GM23248 (cell line): ENCODE measurements at regions not wholly inside any gene's neighbourhood (a gene's known extent, or its start where the extent isn't known, plus 50 kb on each side); places are given as distances from the start of the nearest gene placed in this dataset.

Experiments
- DNase-seq: peaks from one replicate; pipeline ENCODE4 v3.0.0-alpha.2; 2015
- H2AFZ ChIP-seq: fragments of 200-600 bp; sonication (generic); 2 replicates; pipeline ENCODE4 v1.6.1; 2016; ENCODE audit warnings: antibody characterized with exemption
- H3F3A ChIP-seq: fragments of 200-600 bp; sonication (generic); 2 replicates; pipeline ENCODE4 v1.6.1; 2016; ENCODE audit warnings: mild to moderate bottlenecking, antibody characterized with exemption, mixed run types; ENCODE audit not compliant: insufficient read depth
- H3K27ac ChIP-seq: fragments of 200-600 bp; sonication (generic); 2 replicates; pipeline ENCODE4 v1.5.1; 2016; ENCODE audit warnings: mild to moderate bottlenecking
- H3K27me3 ChIP-seq: fragments of 200-600 bp; sonication (generic); replicated peaks from 2 replicates; pipeline ENCODE4 v1.6.1; 2016; ENCODE audit warnings: mild to moderate bottlenecking; ENCODE audit not compliant: insufficient read depth
- H3K36me3 ChIP-seq: fragments of 200-600 bp; sonication (generic); 2 replicates; pipeline ENCODE4 v1.6.1; 2016; ENCODE audit warnings: low read depth, mild to moderate bottlenecking
- H3K4me1 ChIP-seq: fragments of 200-600 bp; sonication (generic); 2 replicates; pipeline ENCODE4 v1.6.1; 2016; ENCODE audit warnings: mild to moderate bottlenecking; ENCODE audit not compliant: insufficient read depth
- H3K4me2 ChIP-seq: fragments of 200-600 bp; sonication (generic); one replicate; pipeline ENCODE4 v1.6.1; 2016; ENCODE audit warnings: mild to moderate bottlenecking; ENCODE audit not compliant: unreplicated experiment
- H3K4me3 ChIP-seq: fragments of 200-600 bp; sonication (generic); 2 replicates; pipeline ENCODE4 v1.5.1; 2016; ENCODE audit warnings: mild to moderate bottlenecking
- H3K79me2 ChIP-seq: fragments of 200-600 bp; sonication (generic); 2 replicates; pipeline ENCODE4 v1.6.1; 2016; ENCODE audit warnings: mild to moderate bottlenecking; ENCODE audit not compliant: insufficient read depth
- H3K9ac ChIP-seq: fragments of 200-600 bp; sonication (generic); 2 replicates; pipeline ENCODE4 v1.6.1; 2016; ENCODE audit warnings: mild to moderate bottlenecking
- H3K9me2 ChIP-seq: fragments of 200-600 bp; sonication (generic); 2 replicates; pipeline ENCODE4 v1.6.1; 2016; ENCODE audit warnings: mixed run types, mild to moderate bottlenecking, moderate library complexity; ENCODE audit not compliant: insufficient read depth
- H3K9me3 ChIP-seq: fragments of 200-600 bp; sonication (generic); one replicate; pipeline ENCODE4 v1.6.1; 2017; ENCODE audit warnings: low read depth
- H4K20me1 ChIP-seq: fragments of 200-600 bp; sonication (generic); 2 replicates; pipeline ENCODE4 v1.6.0; 2016; ENCODE audit not compliant: insufficient read depth
- EZH2 ChIP-seq: fragments of 200-600 bp; sonication (generic); IDR thresholded peaks from 2 replicates; pipeline ENCODE4 v1.6.1; 2018; ENCODE audit warnings: antibody characterized with exemption, mild to moderate bottlenecking; ENCODE audit not compliant: insufficient read depth, poor library complexity, severe bottlenecking
- EZH2phosphoT487 ChIP-seq: fragments of 200-600 bp; sonication (generic); IDR thresholded peaks from 2 replicates; pipeline ENCODE4 v1.6.1; 2018; ENCODE audit warnings: antibody characterized with exemption, moderate library complexity, mild to moderate bottlenecking, low read depth; ENCODE audit not compliant: insufficient read depth
- WGBS, 2 experiments: methylation state at CpG; one replicate each; pipeline ENCODE4 v1.1.6; 2015 to 2017; ENCODE audit warnings: low lambda C conversion rate in 2 of 2, low coverage in 1 of 2; ENCODE audit errors: missing lambda C conversion rate in 2 of 2; 5-methylcytosine and 5-hydroxymethylcytosine counted together
- in situ Hi-C: fragments of 300-500 bp; cut with MboI; formaldehyde crosslinking; loops from 2 replicates; pipeline ENCODE4 v1.15.0; 2020

DNA sequence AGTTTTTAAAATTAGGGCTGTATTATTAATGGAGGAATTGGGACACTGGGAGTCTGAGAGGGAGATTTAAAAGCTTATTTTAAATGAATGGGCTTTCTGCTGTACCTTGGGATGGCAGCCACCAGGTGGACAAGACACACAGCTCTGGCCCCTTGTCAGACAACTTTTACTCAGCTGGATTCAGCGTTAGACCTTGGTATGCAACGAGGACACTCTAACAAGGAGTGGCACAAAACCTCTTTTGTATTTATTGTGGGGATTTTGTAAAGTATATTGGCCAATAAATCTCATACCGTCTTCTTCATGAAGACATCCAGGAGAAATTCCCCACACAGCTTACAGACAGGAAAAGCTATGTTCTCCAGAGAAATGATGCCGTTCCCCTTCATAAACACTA is 105.7 kb downstream of the LCA5 start:
- DNase-seq = no peak
- Histone ChIP-seq H3K9ac (no peak overlapping the region), H2AFZ (no peak overlapping the region), H3K79me2 (no peaks in the 10 kb centered on the region), H3K4me1 (no peaks in the 10 kb centered on the region), H3K4me3 (no peak overlapping the region), H3F3A (no peaks in the 10 kb centered on the region), H3K36me3 (no peaks in the 10 kb centered on the region), H3K9me2 (no peaks in the 10 kb centered on the region), H4K20me1 (no peaks in the 10 kb centered on the region), H3K4me2 (no peak overlapping the region), H3K9me3 (no peaks in the 10 kb centered on the region), H3K27ac (no peak overlapping the region), H3K27me3 (no peaks in the 10 kb centered on the region)
- in situ Hi-C loops = no loop called here
- TF ChIP-seq EZH2 (no peak), EZH2phosphoT487 (no peak)
- 32 to 43% methylated on average over 4 of the region's 4 CpGs for WGBS, 2 experiments

GRCh38 chr6:79430913-79431536 is 106.2 kb downstream of the LCA5 start:
- TF ChIP-seq EZH2phosphoT487 = no peak
- TF ChIP-seq EZH2 = no peak
- in situ Hi-C loops = no loop called here
- H3K79me2 ChIP-seq = no peaks in the 10 kb centered on the region
- H3K4me3 ChIP-seq = no peak overlapping the region
- H3K4me1 ChIP-seq = no peaks in the 10 kb centered on the region
- no peaks in the 10 kb centered on the region for H3K9me3 ChIP-seq
- no peaks in the 10 kb centered on the region for H4K20me1 ChIP-seq
- H3K4me2 ChIP-seq = no peak overlapping the region
- no peaks in the 10 kb centered on the region for H3K9me2 ChIP-seq
- H3F3A ChIP-seq = no peaks in the 10 kb centered on the region
- H3K36me3 ChIP-seq = no peaks in the 10 kb centered on the region
- DNase-seq = no peak
- no peak overlapping the region for H2AFZ ChIP-seq
- 81 to 83% methylated on average over 13 of the region's 13 CpGs for WGBS, 2 experiments
- no peaks in the 10 kb centered on the region for H3K27me3 ChIP-seq
- no peak overlapping the region for H3K27ac ChIP-seq
- H3K9ac ChIP-seq = no peak overlapping the region

DNA sequence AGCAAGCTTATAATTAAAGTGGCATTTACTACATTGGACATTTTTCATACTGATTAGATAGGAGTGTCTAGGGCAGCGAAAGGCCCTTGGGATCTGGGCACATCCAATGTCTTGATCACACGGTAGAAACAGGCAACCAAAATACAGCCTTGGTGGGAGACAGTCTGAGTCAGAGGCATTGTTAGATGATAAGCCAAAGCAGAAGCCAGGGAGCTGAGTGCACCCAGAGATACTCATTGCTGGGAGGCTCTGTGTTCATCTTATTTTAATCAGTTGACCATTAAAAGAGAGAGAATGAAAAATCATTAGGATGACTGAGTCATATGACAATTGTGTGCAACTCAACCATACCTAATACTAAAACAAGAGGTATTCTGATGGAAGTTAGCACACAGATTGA is 109.5 kb downstream of the LCA5 start:
- H3K4me2 ChIP-seq = no peak overlapping the region
- no peaks in the 10 kb centered on the region for H3K9me2 ChIP-seq
- no peaks in the 10 kb centered on the region for H3K36me3 ChIP-seq
- H4K20me1 ChIP-seq = no peaks in the 10 kb centered on the region
- no peak overlapping the region for H3K9ac ChIP-seq
- H3K27ac ChIP-seq = no peak overlapping the region
- H3K79me2 ChIP-seq = no peaks in the 10 kb centered on the region
- H3K27me3 ChIP-seq = no peaks in the 10 kb centered on the region
- no peaks in the 10 kb centered on the region for H3F3A ChIP-seq
- TF ChIP-seq EZH2 = no peak
- TF ChIP-seq EZH2phosphoT487 = no peak
- H3K4me1 ChIP-seq = 0 out of 2 replicates have a peak, but pooled peaks cover 3% of the 10 kb centered on the region
- no peak for DNase-seq
- 33 to 45% methylated on average over 2 of the region's 2 CpGs for WGBS, 2 experiments
- H3K9me3 ChIP-seq = no peaks in the 10 kb centered on the region
- in situ Hi-C loops = no loop called here
- H3K4me3 ChIP-seq = no peak overlapping the region
- no peak overlapping the region for H2AFZ ChIP-seq

- no peak overlapping the region for H3K9ac ChIP-seq
- in situ Hi-C loops = no loop called here
- H2AFZ ChIP-seq = no peak overlapping the region
- no peak overlapping the region for H3K27ac ChIP-seq
- H3K9me3 ChIP-seq = no peaks in the 10 kb centered on the region
- H3K79me2 ChIP-seq = no peaks in the 10 kb centered on the region
- 76 to 79% methylated on average over 5 of the region's 5 CpGs for WGBS, 2 experiments
- TF ChIP-seq EZH2 (no peak), EZH2phosphoT487 (no peak)
- no peak overlapping the region for H3K4me3 ChIP-seq
- H3K4me2 ChIP-seq = no peak overlapping the region
- H3K36me3 ChIP-seq = no peaks in the 10 kb centered on the region
- H3K4me1 ChIP-seq = peaks cover 13% of the 10 kb centered on the region; the same call in 1 of the 2 replicates
- DNase-seq = no peak
- H3K9me2 ChIP-seq = no peaks in the 10 kb centered on the region
- no peaks in the 10 kb centered on the region for H3F3A ChIP-seq
- H4K20me1 ChIP-seq = no peaks in the 10 kb centered on the region
- H3K27me3 ChIP-seq = no peaks in the 10 kb centered on the region
These were observed 110.5 kb downstream of the LCA5 start for GRCh38 chr6:79426625-79427278.
